Mucosa of gallbladder (tissue), 1 donor: ENCODE measurements at regions not wholly inside any gene's neighbourhood (a gene's known extent, or its start where the extent isn't known, plus 50 kb on each side); places are given as distances from the start of the nearest gene placed in this dataset.

Experiments
- DNase-seq: peaks from one replicate; pipeline ENCODE4 v3.0.0-alpha.2; 2020; ENCODE audit warnings: low spot score
- donor health status: DM: no; HTN: no; CAD: no.

DNA sequence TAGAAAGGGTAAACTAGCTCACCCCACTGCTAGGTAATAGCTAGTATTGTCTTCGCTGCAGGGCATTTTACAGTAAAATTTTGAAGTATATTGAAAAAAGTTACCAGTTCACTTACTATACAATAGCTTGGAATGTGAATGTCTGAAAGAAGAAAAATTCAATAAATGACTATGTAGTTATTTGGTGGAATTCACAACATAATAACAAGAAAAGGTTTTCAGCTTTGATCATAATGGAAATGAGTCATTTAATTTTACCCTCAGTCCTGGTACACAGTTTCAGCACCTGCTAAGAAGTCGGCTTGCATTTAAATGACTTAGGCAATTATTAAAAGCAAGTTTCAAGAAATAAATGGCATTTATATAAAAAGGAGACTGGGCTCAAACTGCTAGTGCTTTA is 90.4 kb downstream of the NUP35 start:
- DNase-seq = no peak

DNA sequence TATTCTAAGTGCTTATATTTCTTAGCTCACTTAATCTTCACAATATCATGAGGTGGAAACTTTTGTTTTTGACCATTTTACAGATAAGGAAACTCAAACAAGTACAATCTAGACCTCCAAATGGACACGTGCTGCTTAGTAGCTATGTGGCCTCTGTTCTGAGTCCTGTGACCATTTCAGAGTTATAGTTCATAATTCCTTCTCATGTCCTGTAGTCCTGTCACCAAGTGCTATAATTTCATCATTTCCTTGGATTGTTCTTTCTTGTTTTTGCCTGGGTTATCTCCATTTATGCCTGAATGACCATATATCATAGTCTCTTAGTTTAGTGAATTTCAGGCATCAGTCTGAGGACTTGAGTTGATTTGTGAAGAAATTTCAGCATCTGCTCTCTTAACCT is 91.7 kb downstream of the NUP35 start:
- no peak for DNase-seq

- DNase-seq = no peak
Measured at GRCh38 chr2:183219888-183220287, 95.6 kb downstream of the NUP35 start.

DNA sequence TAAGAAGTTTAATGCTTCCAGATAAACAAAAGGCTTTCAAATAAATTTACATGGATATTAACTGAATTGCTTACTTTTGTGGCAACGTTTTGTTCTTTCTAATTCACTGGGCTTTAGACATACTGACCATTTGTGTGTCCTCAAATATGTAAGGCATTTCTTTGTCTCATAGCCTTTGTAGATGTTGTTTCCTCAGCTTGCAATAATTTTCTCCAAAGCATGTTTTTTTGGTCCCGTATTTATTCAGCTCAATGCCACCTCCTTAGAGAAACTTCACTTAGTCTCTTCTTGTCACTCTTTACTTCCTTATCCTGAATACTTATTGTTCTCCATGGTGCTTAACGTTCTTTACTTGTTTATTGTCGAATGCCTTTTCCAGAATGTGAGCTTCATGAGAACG is 98.5 kb downstream of the NUP35 start:
- no peak for DNase-seq

GRCh38 chr2:183224948-183225347 is 100.7 kb downstream of the NUP35 start:
- no peak for DNase-seq

DNA sequence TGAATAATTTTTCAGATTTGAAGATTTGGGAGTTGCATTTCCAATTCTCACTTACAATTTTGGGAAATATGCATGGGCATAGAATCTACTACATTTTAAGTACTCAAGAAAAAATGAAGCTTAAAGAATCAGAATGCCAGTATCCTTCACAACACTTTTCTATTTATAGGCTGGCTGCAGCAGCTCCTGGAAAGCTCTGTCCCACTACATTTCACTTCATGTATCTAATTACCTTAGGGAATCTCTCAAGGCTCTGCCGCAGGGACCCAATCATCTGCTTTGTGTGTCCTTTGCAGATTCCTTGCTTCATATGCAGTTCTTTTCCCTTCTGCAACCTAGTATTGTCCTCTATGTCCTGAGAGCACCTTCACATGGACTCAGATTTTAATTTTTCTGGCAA is 102.9 kb downstream of the NUP35 start:
- no peak for DNase-seq

- no peak for DNase-seq
Measured at GRCh38 chr2:183229386-183229785, 105.1 kb downstream of the NUP35 start.

GRCh38 chr2:183232161-183232865 is 108.1 kb downstream of the NUP35 start:
- no peak for DNase-seq

GRCh38 chr2:183242937-183243336 is 118.7 kb downstream of the NUP35 start:
- no peak for DNase-seq

- DNase-seq = no peak
Measured at GRCh38 chr2:183243758-183244157, 119.5 kb downstream of the NUP35 start.

DNA sequence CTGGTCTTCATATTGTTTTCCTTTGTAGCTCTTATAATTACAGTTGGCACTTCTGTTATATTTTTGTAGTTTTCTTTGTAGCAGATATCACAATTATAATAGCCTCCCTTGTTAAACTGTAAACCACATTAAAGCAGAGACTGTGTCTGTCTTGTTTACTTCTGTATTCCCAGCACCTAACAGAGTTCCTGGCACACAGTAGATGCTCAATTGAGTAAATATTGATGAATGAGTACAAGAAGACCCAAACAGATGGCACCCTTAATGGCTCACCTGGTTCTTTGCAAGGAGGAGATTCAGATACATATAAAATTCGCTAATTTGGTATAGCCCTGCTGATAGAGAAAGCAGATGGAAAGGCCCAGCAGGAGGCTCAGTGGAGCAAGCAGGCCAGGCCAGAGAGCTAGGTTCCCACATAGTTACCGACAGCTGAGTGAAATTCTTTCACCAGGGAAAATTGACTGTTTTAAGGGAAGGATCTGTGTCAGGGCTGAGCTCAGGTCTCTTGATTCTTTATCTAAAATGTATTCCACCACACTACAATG is 120.1 kb downstream of the NUP35 start:
- no peak for DNase-seq

- DNase-seq = no peak
Measured at GRCh38 chr2:183248866-183249567, 124.8 kb downstream of the NUP35 start.

GRCh38 chr2:183250061-183250460 is 125.8 kb downstream of the NUP35 start:
- DNase-seq = no peak

GRCh38 chr2:183250472-183250871 is 126.2 kb downstream of the NUP35 start:
- no peak for DNase-seq

GRCh38 chr2:183253441-183254130 is 129.3 kb downstream of the NUP35 start:
- no peak for DNase-seq

- no peak for DNase-seq
Measured at GRCh38 chr2:183255411-183255810, 131.2 kb downstream of the NUP35 start.

DNA sequence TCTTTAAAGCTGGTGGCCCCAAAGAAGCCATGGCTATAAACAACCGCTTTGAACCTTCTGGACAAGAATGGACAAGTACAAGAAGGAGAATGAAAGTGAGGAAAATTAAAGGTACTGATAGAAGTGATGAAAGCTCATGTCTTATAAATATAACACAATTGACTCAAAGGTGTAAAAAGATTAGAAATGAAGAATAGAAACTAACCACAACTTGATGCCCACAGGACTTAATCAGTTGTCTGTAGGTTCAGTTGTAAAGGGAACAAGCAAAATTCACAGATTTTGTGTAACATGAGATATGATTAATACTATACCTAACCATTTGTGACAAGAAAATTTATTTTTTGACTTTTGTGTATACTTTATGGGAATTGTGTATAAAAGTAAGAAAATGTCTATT is 135.7 kb downstream of the NUP35 start:
- no peak for DNase-seq

GRCh38 chr2:183260527-183260926 is 136.3 kb downstream of the NUP35 start:
- no peak for DNase-seq

GRCh38 chr2:183264890-183265535 is 140.8 kb downstream of the NUP35 start:
- no peak for DNase-seq

GRCh38 chr2:183267148-183267827 is 143.0 kb downstream of the NUP35 start:
- DNase-seq = no peak

- DNase-seq = no peak
Measured at GRCh38 chr2:183269956-183270355, 145.7 kb downstream of the NUP35 start.

GRCh38 chr2:183283209-183283608 is 159.0 kb downstream of the NUP35 start:
- no peak for DNase-seq
